B cell (primary cell): ENCODE measurements at regions not wholly inside any gene's neighbourhood (a gene's known extent, or its start where the extent isn't known, plus 50 kb on each side); places are given as distances from the start of the nearest gene placed in this dataset.

Source experiments
- ATAC-seq: fragments of 200-7000 bp; cut with Tn5 transposase; one replicate; pipeline ENCODE4 v1.10.0; 2021; ENCODE audit warnings: low read depth, mild to moderate bottlenecking, moderate number of reproducible peaks, moderate library complexity
- CTCF ChIA-PET: fragments of 350-600 bp; sonication (Branson Sonifier 250); formaldehyde crosslinking; loops from one replicate; lab custom pipeline; 2021; ENCODE audit warnings: antibody characterized with exemption, inconsistent platforms; lab: Charles Lee
- POLR2A ChIA-PET: fragments of 350-600 bp; sonication (Branson Sonifier 250); formaldehyde crosslinking; loops from one replicate; lab custom pipeline; 2021; ENCODE audit warnings: antibody characterized with exemption; lab: Charles Lee
- DNase-seq: peaks from one replicate; pipeline ENCODE4 v3.0.0; 2013
- H2AFZ ChIP-seq: 2 replicates; pipeline ENCODE4 v1.6.1; 2012; ENCODE audit warnings: mild to moderate bottlenecking, low read depth, low read length; ENCODE audit not compliant: insufficient read depth, poor library complexity, severe bottlenecking
- H3K27ac ChIP-seq, 2 donors: 1 replicate in 1 of 2; 2 replicates in 1 of 2; pipeline ENCODE4 v1.5.1; 2012 to 2013; ENCODE audit warnings: low read length in 2 of 2, mild to moderate bottlenecking in 2 of 2, moderate library complexity in 1 of 2
- H3K27me3 ChIP-seq, 4 experiments: fragments of 200-600 bp in 1 of 4; sonication (generic) in 1 of 4; replicated peaks in 1 of 4; 1 replicate in 2 of 4; 2 replicates in 2 of 4; pipeline versions ENCODE4 v1.6.1 to v1.7.0; 2013 to 2016; ENCODE audit warnings: low read length in 3 of 4, mild to moderate bottlenecking in 2 of 4, mixed read lengths in 1 of 4, moderate library complexity in 1 of 4; ENCODE audit not compliant: insufficient read depth in 4 of 4, control insufficient read depth in 3 of 4; ENCODE audit errors: control extremely low read depth in 1 of 4
- H3K36me3 ChIP-seq, 2 experiments: replicated peaks in 1 of 2; 1 replicate in 1 of 2; 2 replicates in 1 of 2; pipeline versions ENCODE4 v1.6.1 to v1.7.1; 2013; ENCODE audit warnings: low read length in 1 of 2; ENCODE audit not compliant: insufficient read depth in 2 of 2, control insufficient read depth in 1 of 2; ENCODE audit errors: control extremely low read depth in 1 of 2, extremely low read depth in 1 of 2
- H3K4me1 ChIP-seq, 2 donors: fragments of 200-600 bp in 1 of 2; sonication (generic) in 1 of 2; 1 replicate in 1 of 2; 2 replicates in 1 of 2; pipeline versions ENCODE4 v1.5.1 to v1.6.1; 2013 to 2017; ENCODE audit warnings: low read length in 2 of 2; ENCODE audit not compliant: control insufficient read depth in 2 of 2, insufficient read depth in 2 of 2
- H3K4me2 ChIP-seq: replicated peaks from 2 replicates; pipeline ENCODE3; 2012; ENCODE audit warnings: mild to moderate bottlenecking, low read depth, low read length; ENCODE audit not compliant: poor library complexity, severe bottlenecking
- H3K4me3 ChIP-seq, 5 experiments: fragments of 200-600 bp in 1 of 5; sonication (generic) in 1 of 5; 1 replicate in 3 of 5; 2 replicates in 2 of 5; pipeline versions ENCODE4 v1.5.1 to v1.7.0; 2011 to 2016; ENCODE audit warnings: low read length in 4 of 5, mild to moderate bottlenecking in 4 of 5, low read depth in 2 of 5, control low read depth in 1 of 5, moderate library complexity in 1 of 5; ENCODE audit not compliant: insufficient read depth in 1 of 5; ENCODE audit errors: control extremely low read depth in 1 of 5, extremely low read depth in 1 of 5
- H3K79me2 ChIP-seq: fragments of 200-600 bp; sonication (generic); one replicate; pipeline ENCODE4 v1.6.0; 2016; ENCODE audit warnings: low read length; ENCODE audit not compliant: control insufficient read depth, insufficient read depth
- H3K9ac ChIP-seq: fragments of 200-600 bp; sonication (generic); 2 replicates; pipeline ENCODE4 v1.6.1; 2017; ENCODE audit warnings: mild to moderate bottlenecking, low read length, moderate library complexity
- H3K9me3 ChIP-seq, 3 donors: one replicate each; pipeline versions ENCODE4 v1.6.1 to v1.7.1; 2013; ENCODE audit warnings: low read length in 2 of 3; ENCODE audit not compliant: control insufficient read depth in 2 of 3, insufficient read depth in 1 of 3; ENCODE audit errors: control extremely low read depth in 1 of 3
- H4K20me1 ChIP-seq: 2 replicates; pipeline ENCODE4 v1.6.0; 2012; ENCODE audit warnings: mild to moderate bottlenecking, low read length; ENCODE audit not compliant: insufficient read depth, control insufficient read depth, poor library complexity, severe bottlenecking
- H3K27ac Mint-ChIP-seq: one replicate; pipeline ENCODE4 v1.8.0; 2021; ENCODE audit warnings: mixed read lengths
- H3K27me3 Mint-ChIP-seq: one replicate; pipeline ENCODE4 v1.8.0; 2021; ENCODE audit warnings: mixed read lengths
- H3K4me1 Mint-ChIP-seq: one replicate; pipeline ENCODE4 v1.8.0; 2021; ENCODE audit warnings: mixed read lengths
- H3K4me3 Mint-ChIP-seq: one replicate; pipeline ENCODE4 v1.8.0; 2021; ENCODE audit warnings: mixed read lengths
- H3K9me3 Mint-ChIP-seq: one replicate; pipeline ENCODE4 v1.8.0; 2022; ENCODE audit warnings: mixed read lengths; ENCODE audit not compliant: insufficient read depth
- CTCF ChIP-seq: fragments of 200-600 bp; IDR thresholded peaks from one replicate; pipeline ENCODE4 v1.8.0; 2022; ENCODE audit warnings: antibody characterized with exemption, mild to moderate bottlenecking
- EZH2 ChIP-seq: IDR thresholded peaks from 2 replicates; pipeline ENCODE4 v1.6.1; 2012; ENCODE audit warnings: borderline replicate concordance, low read depth, mild to moderate bottlenecking, moderate library complexity, low read length; ENCODE audit not compliant: insufficient read depth, poor library complexity, severe bottlenecking
- WGBS: methylation state at CpG from one replicate; pipeline ENCODE4 v1.1.5; 2013; ENCODE audit warnings: missing lambda C conversion rate; ENCODE audit not compliant: insufficient coverage; 5-methylcytosine and 5-hydroxymethylcytosine counted together
- intact Hi-C: fragments of 100-400 bp; cut with micrococcal nuclease; formaldehyde crosslinking; loops from one replicate; pipeline ENCODE4 v1.10.0; 2022

GRCh38 chr4:154928640-154929257 lies 147.7 kb downstream of the RBM46 start:
- Mint-ChIP-seq H3K27ac (no peak overlapping the region), H3K4me1 (no peaks in the 10 kb centered on the region), H3K4me3 (no peak overlapping the region), H3K9me3 (peaks cover 3% of the 10 kb centered on the region), H3K27me3 (no peaks in the 10 kb centered on the region)
- no CpG with 5 or more reads among the region's 6 CpGs for WGBS
- peaks cover 3 to 15% (median 4%) of the 10 kb centered on the region in 3 donors for H3K9me3 ChIP-seq
- TF ChIP-seq EZH2 (no peak), CTCF (no peak)
- intact Hi-C loops = no loop called here
- no peaks in the 10 kb centered on the region for H3K36me3 ChIP-seq
- no peaks in the 10 kb centered on the region for H3K79me2 ChIP-seq
- no peak overlapping the region for H3K4me2 ChIP-seq
- no peaks in the 10 kb centered on the region for H3K27me3 ChIP-seq
- no peaks in the 10 kb centered on the region for H3K4me1 ChIP-seq
- no peak overlapping the region for H2AFZ ChIP-seq
- no peak overlapping the region for H3K27ac ChIP-seq
- ChIA-PET CTCF (no interaction called here), POLR2A (no interaction called here)
- no peak for ATAC-seq
- DNase-seq = no peak
- no peaks in the 10 kb centered on the region for H4K20me1 ChIP-seq
- H3K4me3 ChIP-seq = no peak overlapping the region
- H3K9ac ChIP-seq = no peak overlapping the region

- H3K4me1 Mint-ChIP-seq = no peaks in the 10 kb centered on the region
- no peak for ATAC-seq
- peaks cover 7% of the 10 kb centered on the region for H3K9me3 Mint-ChIP-seq
- TF ChIP-seq CTCF = no peak
- TF ChIP-seq EZH2 = no peak
- no peak overlapping the region for H3K27ac Mint-ChIP-seq
- no peaks in the 10 kb centered on the region for H3K27me3 ChIP-seq
- no peaks in the 10 kb centered on the region for H3K4me1 ChIP-seq
- DNase-seq = no peak
- no peaks in the 10 kb centered on the region for H4K20me1 ChIP-seq
- POLR2A ChIA-PET = no interaction called here
- peaks cover 3 to 7% (median 4%) of the 10 kb centered on the region in 3 donors for H3K9me3 ChIP-seq
- H3K4me3 Mint-ChIP-seq = no peak overlapping the region
- H3K27me3 Mint-ChIP-seq = no peaks in the 10 kb centered on the region
- H3K27ac ChIP-seq = no peak overlapping the region
- no peaks in the 10 kb centered on the region for H3K79me2 ChIP-seq
- CTCF ChIA-PET = no interaction called here
- no peaks in the 10 kb centered on the region for H3K36me3 ChIP-seq
- 100% methylated on average over 3 of the region's 3 CpGs for WGBS
- H2AFZ ChIP-seq = no peak overlapping the region
- H3K9ac ChIP-seq = no peak overlapping the region
- intact Hi-C loops = no loop called here
- H3K4me3 ChIP-seq = no peak overlapping the region
- no peak overlapping the region for H3K4me2 ChIP-seq
Measured at GRCh38 chr4:154936873-154937272, 155.8 kb downstream of the RBM46 start.
